K562 (cell line): ENCODE measurements at regions not wholly inside any gene's neighbourhood (a gene's known extent, or its start where the extent isn't known, plus 50 kb on each side); places are given as distances from the start of the nearest gene placed in this dataset.

Experiments used
- ATAC-seq: fragments of 200-7000 bp; cut with Tn5 transposase; 3 replicates; pipeline ENCODE4 v1.9.1; 2020; ENCODE audit warnings: moderate library complexity
- BruUV-seq: library from RNA; stranded (reverse); fragments of 400-500 nt; replicated peaks from 2 replicates; lab custom pipeline; 2021; lab: Mats Ljungman, UMichigan
- CTCF ChIA-PET: fragments of 300-600 bp; formaldehyde crosslinking; extraction: SDS; loops from one replicate; lab custom pipeline; 2021; ENCODE audit warnings: low intra/inter-chr PET ratio; lab: Yijun Ruan, JAX
- POLR2A ChIA-PET: fragments of 300-600, 350-650 bp; sonication (Branson Sonifier 250); formaldehyde crosslinking; extraction: SDS; loops from one replicate; lab custom pipeline; 2021; ENCODE audit warnings: antibody characterized with exemption, inconsistent platforms; lab: Yijun Ruan, JAX
- DNase-seq, 4 experiments: peaks; one replicate each; pipeline versions ENCODE4 v3.0.0 to v3.0.0-alpha.2; 2011 to 2018; ENCODE audit warnings: low spot score in 3 of 4, mixed read lengths in 3 of 4; ENCODE audit errors: extremely low read depth in 1 of 4
- FAIRE-seq: peaks from 2 replicates; lab custom pipeline; 2011; peaks lifted over from hg19 to GRCh38; lab: Jason Lieb, UNC
- H2AFZ ChIP-seq: 2 replicates; pipeline ENCODE4 v1.6.0; 2011; ENCODE audit warnings: low read depth, low read length, control low read depth, inconsistent platforms
- H3K27ac ChIP-seq: fragments of 200-600 bp; 3 replicates; pipeline ENCODE4 v1.8.0; 2011; ENCODE audit warnings: low read depth, mild to moderate bottlenecking, control low read depth, inconsistent platforms, low read length, moderate library complexity, mixed read lengths; ENCODE audit errors: extremely low read depth
- H3K27me3 ChIP-seq, 2 experiments: fragments of 300-600 bp in 1 of 2; 2 replicates in 1 of 2; 3 replicates in 1 of 2; pipeline versions ENCODE4 v1.6.0 to v1.8.0; 2011; ENCODE audit warnings: inconsistent platforms in 2 of 2, low read length in 2 of 2, mild to moderate bottlenecking in 1 of 2, mixed read lengths in 1 of 2, moderate library complexity in 1 of 2; ENCODE audit not compliant: control insufficient read depth in 2 of 2, insufficient read depth in 2 of 2
- H3K36me3 ChIP-seq: fragments of 300-600 bp; 3 replicates; pipeline ENCODE4 v1.8.0; 2011; ENCODE audit warnings: mild to moderate bottlenecking, low read length, inconsistent platforms; ENCODE audit not compliant: control insufficient read depth, insufficient read depth
- H3K4me1 ChIP-seq, 2 experiments: fragments of 200-600 bp in 1 of 2; replicated peaks in 1 of 2; 2 replicates in 1 of 2; 3 replicates in 1 of 2; pipeline versions ENCODE4 v1.5.1 to v1.8.0; 2011; ENCODE audit warnings: inconsistent platforms in 2 of 2, low read length in 2 of 2, mild to moderate bottlenecking in 1 of 2, mixed read lengths in 1 of 2, moderate library complexity in 1 of 2; ENCODE audit not compliant: control insufficient read depth in 2 of 2, insufficient read depth in 2 of 2
- H3K4me2 ChIP-seq: 2 replicates; pipeline ENCODE4 v1.6.1; 2011; ENCODE audit warnings: low read length, control low read depth, inconsistent platforms, mixed read lengths; ENCODE audit not compliant: insufficient read depth
- H3K4me3 ChIP-seq: fragments of 200-600 bp; sonication (generic), shearing (Covaris generic); 2 replicates; pipeline ENCODE4 v1.5.1; 2016; ENCODE audit warnings: control low read depth, inconsistent platforms
- H3K79me2 ChIP-seq: fragments of 200-600 bp; 3 replicates; pipeline ENCODE4 v1.8.0; 2011; ENCODE audit warnings: low read length, inconsistent platforms; ENCODE audit not compliant: control insufficient read depth, insufficient read depth
- H3K9ac ChIP-seq, 2 experiments: 2 replicates each; pipeline versions ENCODE4 v1.6.0 to v1.6.1; 2011; ENCODE audit warnings: low read depth in 2 of 2, low read length in 2 of 2, control low read depth in 1 of 2, inconsistent platforms in 1 of 2, mild to moderate bottlenecking in 1 of 2, mixed read lengths in 1 of 2; ENCODE audit not compliant: insufficient read depth in 1 of 2
- H3K9me1 ChIP-seq: one replicate; pipeline ENCODE4 v1.6.0; 2011; ENCODE audit warnings: inconsistent platforms, mild to moderate bottlenecking, low read length, moderate library complexity; ENCODE audit not compliant: control insufficient read depth, insufficient read depth
- H3K9me3 ChIP-seq: replicated peaks from 2 replicates; pipeline ENCODE4 v1.5.1; 2011; ENCODE audit warnings: low read depth, low read length, inconsistent platforms; ENCODE audit not compliant: control insufficient read depth, insufficient read depth
- H4K20me1 ChIP-seq: replicated peaks from 2 replicates; pipeline ENCODE4 v1.6.1; 2011; ENCODE audit warnings: low read length, inconsistent platforms, mixed read lengths; ENCODE audit not compliant: control insufficient read depth, insufficient read depth
- L3MBTL2 ChIP-seq: fragments of 450-650 bp; IDR thresholded peaks from 2 replicates; pipeline ENCODE4 v1.6.1; 2016; ENCODE audit warnings: mild to moderate bottlenecking, moderate library complexity
- RCOR1 ChIP-seq, 2 experiments: IDR thresholded peaks; 2 replicates each; pipeline ENCODE4 v1.6.1; 2012; ENCODE audit warnings: low read depth in 2 of 2, low read length in 2 of 2, borderline replicate concordance in 1 of 2, improper control_type of control experiment in 1 of 2
- ZFP36 ChIP-seq: fragments of 150-350 bp; IDR thresholded peaks from 2 replicates; pipeline ENCODE4 v1.6.1; 2018; ENCODE audit warnings: low read length, low read depth; ENCODE audit not compliant: partially characterized antibody
- WGBS: fragments of 100-300 bp; shearing (Covaris generic); methylation state at CpG from one replicate; pipeline ENCODE4 v1.1.6; 2016; ENCODE audit warnings: low coverage, mixed read lengths; ENCODE audit not compliant: insufficient coverage; ENCODE audit errors: missing lambda C conversion rate; 5-methylcytosine and 5-hydroxymethylcytosine counted together
- in situ Hi-C: fragments of 300-500 bp; cut with MboI; formaldehyde crosslinking; loops from 4 replicates; pipeline ENCODE4 v1.15.0; 2018; ENCODE audit warnings: inconsistent platforms, mixed read lengths
- intact Hi-C: fragments of 100-400 bp; cut with micrococcal nuclease; formaldehyde crosslinking; loops from 2 replicates; pipeline ENCODE4 v1.14.2; 2022
- TF ChIP-seq, protein P1 (sequence below): sonication (generic); formaldehyde crosslinking; IDR thresholded peaks from 2 replicates; pipeline ENCODE4 v1.8.1; 2023; ENCODE audit warnings: mild to moderate bottlenecking, missing genetic modification reagents, moderate library complexity
- TF ChIP-seq, protein P2 (sequence below): fragments of 150-350 bp; conservative IDR thresholded peaks from 2 replicates; pipeline ENCODE4 v1.6.1; 2014; ENCODE audit warnings: low read length
- TF ChIP-seq, protein P3 (sequence below): fragments of 450-650 bp; formaldehyde crosslinking; IDR thresholded peaks from 2 replicates; pipeline ENCODE4 v1.4.0; 2022; ENCODE audit warnings: missing genetic modification characterization

DNA sequence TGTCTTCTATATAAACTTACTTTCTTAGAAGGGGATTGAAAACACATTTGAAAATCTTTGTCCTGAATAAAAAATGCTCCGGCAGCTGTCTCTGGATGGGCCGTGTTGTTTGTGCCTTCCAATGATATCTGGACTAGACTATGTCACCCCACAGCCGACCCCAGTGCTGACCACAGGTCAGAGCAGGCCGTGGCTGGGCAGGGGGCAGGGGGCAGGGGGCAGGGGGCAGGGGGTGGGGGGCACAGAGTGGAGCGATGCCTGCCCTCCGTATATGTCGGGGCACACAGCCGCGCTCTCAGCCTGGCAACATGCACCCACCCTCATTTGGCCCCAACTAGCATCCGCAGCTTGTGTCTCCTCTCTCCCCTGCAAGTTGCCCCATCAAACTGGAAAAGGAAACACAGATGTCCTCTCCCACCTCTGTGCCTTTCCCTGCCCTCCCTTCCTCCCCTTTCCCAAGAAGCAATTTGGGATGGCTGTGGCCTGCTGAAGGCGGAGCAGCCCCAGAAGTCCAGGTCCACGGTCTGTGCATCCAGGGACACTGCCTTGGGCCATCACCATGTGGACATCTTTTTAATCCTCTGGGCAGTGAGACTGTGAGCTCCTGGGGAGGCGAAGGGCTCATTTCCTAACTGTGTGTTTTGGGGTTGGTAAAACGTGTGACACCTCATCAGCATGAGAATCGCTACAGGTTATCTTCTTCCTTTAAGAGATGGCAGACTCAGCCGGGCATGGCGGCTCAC lies 295.7 kb upstream of the RTL1 start:
- no TSS peak for BruUV-seq
- intact Hi-C loops, result no loop called here
- Histone ChIP-seq H3K9ac (no peak overlapping the region), H3K4me2 (no peak overlapping the region), H2AFZ (no peak overlapping the region), H3K79me2 (no peaks in the 10 kb centered on the region), H4K20me1 (no peaks in the 10 kb centered on the region), H3K4me1 (peaks cover 0 to 4% of the 10 kb centered on the region in 2 experiments; a peak in 3 of 5 replicates), H3K4me3 (no peak overlapping the region), H3K36me3 (no peaks in the 10 kb centered on the region), H3K27me3 (peaks cover 3 to 13% of the 10 kb centered on the region in 2 experiments; a peak in 3 of 5 replicates), H3K9me3 (no peaks in the 10 kb centered on the region), H3K27ac (no peak overlapping the region), H3K9me1 (no peaks in the 10 kb centered on the region)
- TF ChIP-seq, protein P1, sequence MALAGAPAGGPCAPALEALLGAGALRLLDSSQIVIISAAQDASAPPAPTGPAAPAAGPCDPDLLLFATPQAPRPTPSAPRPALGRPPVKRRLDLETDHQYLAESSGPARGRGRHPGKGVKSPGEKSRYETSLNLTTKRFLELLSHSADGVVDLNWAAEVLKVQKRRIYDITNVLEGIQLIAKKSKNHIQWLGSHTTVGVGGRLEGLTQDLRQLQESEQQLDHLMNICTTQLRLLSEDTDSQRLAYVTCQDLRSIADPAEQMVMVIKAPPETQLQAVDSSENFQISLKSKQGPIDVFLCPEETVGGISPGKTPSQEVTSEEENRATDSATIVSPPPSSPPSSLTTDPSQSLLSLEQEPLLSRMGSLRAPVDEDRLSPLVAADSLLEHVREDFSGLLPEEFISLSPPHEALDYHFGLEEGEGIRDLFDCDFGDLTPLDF (CRISPR knock-in tag), result no peak
- DNase-seq, result no peak
- no peak for ATAC-seq
- in situ Hi-C loops, result no loop called here
- WGBS, result 18% methylated on average over 12 of the region's 17 CpGs
- POLR2A ChIA-PET, result interaction anchor here (0.7 kb wide), 2 partner anchors 109 to 853 kb away, joined by 3 to 4 read pairs; no protein-coding TSS in a partner anchor
- CTCF ChIA-PET, result no interaction called here
- FAIRE-seq, result no peak

DNA sequence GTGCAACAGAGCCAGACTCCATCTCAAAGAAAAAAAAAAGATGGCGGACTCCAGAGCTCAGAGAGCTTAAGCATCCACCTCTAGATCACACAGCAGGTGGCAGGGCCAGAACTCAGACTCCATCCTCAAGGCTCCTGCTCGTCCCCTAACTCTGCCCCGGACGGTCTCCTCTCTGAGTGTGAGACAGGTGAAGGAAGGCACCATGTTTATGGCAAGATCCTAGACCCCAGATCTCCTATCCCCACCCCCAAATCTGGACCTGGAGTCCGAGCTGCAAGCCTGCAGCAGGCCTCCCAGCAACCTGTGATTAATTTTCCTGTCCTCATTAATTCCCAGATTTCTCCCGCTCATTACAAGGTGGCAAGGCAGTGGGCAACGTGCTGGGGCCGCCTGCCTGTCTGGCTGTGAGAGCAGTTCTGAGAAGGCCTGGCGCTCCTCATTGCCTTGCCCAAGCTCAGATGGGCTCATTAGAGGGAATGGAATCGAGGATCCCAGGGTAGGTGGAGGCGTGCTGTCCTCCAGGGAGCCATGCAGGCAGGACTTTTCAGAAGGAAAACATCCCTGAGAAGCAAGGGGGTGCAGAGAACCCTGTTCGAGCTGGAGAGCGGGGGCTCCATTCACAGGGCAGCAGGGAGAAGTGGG lies 296.6 kb upstream of the RTL1 start:
- FAIRE-seq, result no peak
- Histone ChIP-seq H3K4me3 (no peak overlapping the region), H3K4me1 (peaks cover 0 to 4% of the 10 kb centered on the region in 2 experiments; a peak in 3 of 5 replicates), H3K4me2 (no peak overlapping the region), H3K9ac (no peak overlapping the region), H4K20me1 (no peaks in the 10 kb centered on the region), H3K27ac (no peak overlapping the region), H3K36me3 (no peaks in the 10 kb centered on the region), H2AFZ (no peak overlapping the region), H3K79me2 (no peaks in the 10 kb centered on the region), H3K9me1 (no peaks in the 10 kb centered on the region), H3K27me3 (peaks cover 0 to 4% of the 10 kb centered on the region in 2 experiments; a peak in 2 of 5 replicates), H3K9me3 (no peaks in the 10 kb centered on the region)
- ChIA-PET CTCF (no interaction called here), POLR2A (no interaction called here)
- in situ Hi-C loops, result no loop called here
- DNase-seq, result no peak
- 9% methylated on average over 9 of the region's 13 CpGs for WGBS
- ATAC-seq, result no peak
- BruUV-seq, result no TSS peak
- intact Hi-C loops, result no loop called here
- TF ChIP-seq L3MBTL2 (no peak), RCOR1 (IDR thresholded peaks at IDR 0.05; ENCODE audit: borderline replicate concordance in 1 of 2, low read depth in 2 of 2, low read length in 2 of 2) (no peak), ZFP36 (no peak)
- TF ChIP-seq, protein P2, sequence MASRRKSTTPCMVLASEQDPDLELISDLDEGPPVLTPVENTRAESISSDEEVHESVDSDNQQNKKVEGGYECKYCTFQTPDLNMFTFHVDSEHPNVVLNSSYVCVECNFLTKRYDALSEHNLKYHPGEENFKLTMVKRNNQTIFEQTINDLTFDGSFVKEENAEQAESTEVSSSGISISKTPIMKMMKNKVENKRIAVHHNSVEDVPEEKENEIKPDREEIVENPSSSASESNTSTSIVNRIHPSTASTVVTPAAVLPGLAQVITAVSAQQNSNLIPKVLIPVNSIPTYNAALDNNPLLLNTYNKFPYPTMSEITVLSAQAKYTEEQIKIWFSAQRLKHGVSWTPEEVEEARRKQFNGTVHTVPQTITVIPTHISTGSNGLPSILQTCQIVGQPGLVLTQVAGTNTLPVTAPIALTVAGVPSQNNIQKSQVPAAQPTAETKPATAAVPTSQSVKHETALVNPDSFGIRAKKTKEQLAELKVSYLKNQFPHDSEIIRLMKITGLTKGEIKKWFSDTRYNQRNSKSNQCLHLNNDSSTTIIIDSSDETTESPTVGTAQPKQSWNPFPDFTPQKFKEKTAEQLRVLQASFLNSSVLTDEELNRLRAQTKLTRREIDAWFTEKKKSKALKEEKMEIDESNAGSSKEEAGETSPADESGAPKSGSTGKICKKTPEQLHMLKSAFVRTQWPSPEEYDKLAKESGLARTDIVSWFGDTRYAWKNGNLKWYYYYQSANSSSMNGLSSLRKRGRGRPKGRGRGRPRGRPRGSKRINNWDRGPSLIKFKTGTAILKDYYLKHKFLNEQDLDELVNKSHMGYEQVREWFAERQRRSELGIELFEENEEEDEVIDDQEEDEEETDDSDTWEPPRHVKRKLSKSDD, result no peak
- TF ChIP-seq, protein P3, sequence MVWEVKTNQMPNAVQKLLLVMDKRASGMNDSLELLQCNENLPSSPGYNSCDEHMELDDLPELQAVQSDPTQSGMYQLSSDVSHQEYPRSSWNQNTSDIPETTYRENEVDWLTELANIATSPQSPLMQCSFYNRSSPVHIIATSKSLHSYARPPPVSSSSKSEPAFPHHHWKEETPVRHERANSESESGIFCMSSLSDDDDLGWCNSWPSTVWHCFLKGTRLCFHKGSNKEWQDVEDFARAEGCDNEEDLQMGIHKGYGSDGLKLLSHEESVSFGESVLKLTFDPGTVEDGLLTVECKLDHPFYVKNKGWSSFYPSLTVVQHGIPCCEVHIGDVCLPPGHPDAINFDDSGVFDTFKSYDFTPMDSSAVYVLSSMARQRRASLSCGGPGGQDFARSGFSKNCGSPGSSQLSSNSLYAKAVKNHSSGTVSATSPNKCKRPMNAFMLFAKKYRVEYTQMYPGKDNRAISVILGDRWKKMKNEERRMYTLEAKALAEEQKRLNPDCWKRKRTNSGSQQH (CRISPR knock-in tag), result no peak
